IPS-NIHi11 (cell line): ENCODE measurements at regions not wholly inside any gene's neighbourhood (a gene's known extent, or its start where the extent isn't known, plus 50 kb on each side); places are given as distances from the start of the nearest gene placed in this dataset.
"Not testable (repeated sequence)": the region's sequence is repeated elsewhere in the genome, so short reads cannot be mapped to it uniquely, and the experiment has no call there.

Source experiments
- DNase-seq: peaks from one replicate; pipeline ENCODE4 v3.0.0; 2012; ENCODE audit warnings: mixed read lengths, low spot score

- no peak for DNase-seq
Observed at GRCh38 chr2:228590681-228591080, 409.2 kb upstream of the SPHKAP start.

GRCh38 chr2:228589115-228589514 lies 407.6 kb upstream of the SPHKAP start:
- no peak for DNase-seq

DNA sequence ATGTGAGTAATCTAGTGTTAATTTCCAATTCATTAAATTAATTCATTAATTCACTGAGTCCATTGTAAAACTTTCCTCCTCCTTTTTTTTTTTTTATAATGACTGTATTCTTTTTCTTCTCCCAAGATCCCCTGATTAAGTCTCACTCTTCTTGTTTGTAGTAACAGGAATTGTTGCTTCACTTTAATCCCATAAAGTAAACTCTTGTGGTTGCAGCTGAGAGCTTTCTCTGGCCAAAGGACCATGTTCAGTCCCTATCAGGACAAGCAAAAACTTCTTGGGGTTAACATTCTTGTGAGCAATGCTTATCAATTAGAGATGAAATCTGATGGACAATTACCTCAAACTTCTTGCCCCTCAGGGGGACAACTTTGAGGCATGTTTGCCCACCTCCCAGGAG lies 400.2 kb upstream of the SPHKAP start:
- no peak for DNase-seq

GRCh38 chr2:228575897-228576296 lies 394.4 kb upstream of the SPHKAP start:
- DNase-seq = no peak

GRCh38 chr2:228568275-228568674 lies 386.8 kb upstream of the SPHKAP start:
- not testable (repeated sequence) for DNase-seq

DNA sequence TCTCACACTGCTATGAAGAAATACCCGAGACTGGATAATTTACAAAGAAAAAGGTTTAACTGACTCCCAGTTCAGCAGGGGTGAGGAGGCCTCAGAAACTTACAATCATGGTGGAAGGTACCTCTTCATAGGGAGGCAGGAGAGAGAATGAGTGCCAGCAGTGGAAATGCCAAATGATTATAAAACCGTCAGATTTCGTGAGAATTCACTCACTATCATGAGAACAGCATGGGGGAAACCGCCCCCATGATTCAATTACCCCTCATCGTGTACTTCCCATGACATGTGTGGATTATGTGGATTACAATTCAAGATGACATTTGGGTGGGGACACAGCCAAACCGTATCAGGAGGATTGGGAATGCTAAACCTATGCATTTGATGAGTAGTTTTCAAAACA lies 380.3 kb upstream of the SPHKAP start:
- DNase-seq = no peak

- no peak for DNase-seq
Observed at GRCh38 chr2:228559774-228560415, 378.4 kb upstream of the SPHKAP start.

- DNase-seq = no peak
Observed at GRCh38 chr2:228556717-228557116, 375.2 kb upstream of the SPHKAP start.

GRCh38 chr2:228549441-228550007 lies 368.0 kb upstream of the SPHKAP start:
- DNase-seq = no peak

- no peak for DNase-seq
Observed at GRCh38 chr2:228548230-228548629, 366.7 kb upstream of the SPHKAP start.

DNA sequence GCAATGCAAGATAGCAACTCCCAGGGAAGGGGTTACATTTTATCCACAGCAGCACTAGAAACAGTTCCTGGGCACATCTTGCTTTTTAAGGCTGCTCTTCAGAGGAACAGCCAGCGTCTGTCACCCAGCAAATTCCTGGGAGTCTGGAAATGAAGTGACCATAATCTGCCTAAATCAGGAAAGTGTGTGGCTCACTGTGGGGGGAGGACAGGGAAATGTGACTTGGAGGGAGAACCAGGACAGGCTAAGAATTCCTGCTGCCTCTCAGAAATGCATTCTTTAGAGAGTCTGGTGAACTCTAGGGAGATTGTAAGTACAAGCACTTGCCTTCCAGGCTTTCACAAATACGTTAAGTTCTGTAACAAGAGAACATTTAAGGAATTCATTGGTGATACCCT lies 364.3 kb upstream of the SPHKAP start:
- DNase-seq = no peak

DNA sequence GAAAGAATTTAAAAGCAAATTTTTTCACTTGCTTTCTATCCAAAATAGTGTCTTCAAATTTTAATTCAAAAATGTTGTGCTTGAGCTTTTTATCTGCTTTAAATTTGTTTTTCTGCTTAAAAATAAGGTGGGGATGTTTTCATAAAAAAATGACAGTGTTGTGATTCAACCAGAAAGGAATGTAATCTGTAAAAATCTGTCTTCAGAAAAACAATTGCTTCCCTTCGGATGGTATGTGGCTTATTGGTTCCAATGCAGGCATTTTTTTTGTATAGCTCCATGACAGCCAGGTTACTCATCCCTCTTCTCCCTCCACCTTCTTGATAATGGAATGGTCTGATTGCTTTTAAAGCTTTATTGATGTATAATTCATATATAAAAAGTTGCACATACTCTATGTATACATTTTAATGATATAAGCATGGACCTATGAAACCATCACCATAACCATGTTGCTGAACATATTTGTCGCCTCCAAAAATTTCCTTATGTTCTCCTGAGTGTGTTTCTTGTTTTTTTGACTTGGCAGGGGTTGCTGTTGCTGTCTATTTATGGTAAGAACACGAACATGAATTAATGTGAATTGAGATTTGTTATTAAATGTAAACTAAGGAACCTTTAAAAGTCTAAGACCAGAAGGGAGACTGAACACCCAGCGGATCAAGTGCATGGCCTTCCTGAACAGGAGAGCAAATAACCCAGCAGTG lies 363.7 kb upstream of the SPHKAP start:
- DNase-seq = no peak

- DNase-seq = no peak
Observed at GRCh38 chr2:228543117-228543516, 361.6 kb upstream of the SPHKAP start.

DNA sequence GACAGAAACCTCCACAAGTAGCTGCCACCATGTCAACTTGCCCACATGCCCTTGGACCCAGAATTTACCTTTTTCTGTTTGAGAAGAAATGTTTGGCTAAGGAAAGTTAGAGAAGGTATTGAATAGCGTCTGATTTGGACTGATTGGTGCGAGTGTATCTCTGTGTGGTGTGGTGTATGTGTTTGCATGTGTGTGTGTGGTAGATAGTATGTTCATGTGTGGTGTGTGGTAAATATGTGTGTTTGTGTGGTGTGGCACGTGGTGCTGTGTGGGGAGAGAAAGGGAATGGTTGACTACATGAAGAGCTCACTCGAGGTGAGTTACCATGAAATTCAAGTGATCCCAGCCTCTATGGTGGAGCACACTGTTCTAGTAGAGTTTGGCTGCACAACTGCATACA lies 360.8 kb upstream of the SPHKAP start:
- DNase-seq = no peak

DNA sequence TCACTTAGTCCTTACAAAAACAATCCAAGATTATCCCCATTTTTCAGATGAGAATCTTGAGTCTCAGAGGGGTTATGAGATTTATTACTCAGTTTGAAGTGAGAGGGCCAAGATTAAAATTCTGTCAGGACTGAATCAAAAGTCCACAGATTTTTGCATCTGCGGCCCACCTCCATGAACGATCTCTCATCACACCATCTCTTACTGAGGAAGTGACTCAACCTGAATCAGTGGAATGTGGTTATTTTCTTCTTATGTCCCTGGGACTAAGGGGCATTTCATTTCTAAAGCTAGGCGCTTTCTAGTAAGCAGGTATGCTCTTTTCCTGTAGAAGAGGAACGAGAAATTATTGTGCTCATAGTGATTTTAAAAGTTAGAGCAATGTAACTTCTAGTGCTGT lies 360.3 kb upstream of the SPHKAP start:
- no peak for DNase-seq

GRCh38 chr2:228540976-228541375 lies 359.5 kb upstream of the SPHKAP start:
- no peak for DNase-seq

GRCh38 chr2:228535396-228535795 lies 353.9 kb upstream of the SPHKAP start:
- DNase-seq = no peak

- no peak for DNase-seq
Observed at GRCh38 chr2:228533156-228533555, 351.7 kb upstream of the SPHKAP start.

DNA sequence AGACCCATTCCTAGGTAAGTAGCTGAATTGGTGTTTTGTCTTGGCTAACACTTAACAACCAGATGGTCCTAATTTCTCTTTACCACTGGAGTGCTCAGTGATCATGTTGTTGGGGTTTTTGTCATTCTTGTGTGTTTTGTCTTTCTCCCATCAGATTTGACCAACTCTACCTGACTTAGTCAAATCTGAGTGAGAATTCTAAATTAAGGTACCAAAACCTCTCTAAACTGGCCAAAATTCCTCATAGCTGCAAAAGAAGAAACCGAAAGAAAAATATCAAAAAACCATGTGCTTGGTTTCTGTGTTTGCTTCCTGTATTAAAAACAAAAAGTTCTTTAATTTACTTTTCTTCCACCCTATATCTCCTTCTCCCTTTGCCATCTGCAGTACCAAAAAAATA lies 350.7 kb upstream of the SPHKAP start:
- no peak for DNase-seq

DNA sequence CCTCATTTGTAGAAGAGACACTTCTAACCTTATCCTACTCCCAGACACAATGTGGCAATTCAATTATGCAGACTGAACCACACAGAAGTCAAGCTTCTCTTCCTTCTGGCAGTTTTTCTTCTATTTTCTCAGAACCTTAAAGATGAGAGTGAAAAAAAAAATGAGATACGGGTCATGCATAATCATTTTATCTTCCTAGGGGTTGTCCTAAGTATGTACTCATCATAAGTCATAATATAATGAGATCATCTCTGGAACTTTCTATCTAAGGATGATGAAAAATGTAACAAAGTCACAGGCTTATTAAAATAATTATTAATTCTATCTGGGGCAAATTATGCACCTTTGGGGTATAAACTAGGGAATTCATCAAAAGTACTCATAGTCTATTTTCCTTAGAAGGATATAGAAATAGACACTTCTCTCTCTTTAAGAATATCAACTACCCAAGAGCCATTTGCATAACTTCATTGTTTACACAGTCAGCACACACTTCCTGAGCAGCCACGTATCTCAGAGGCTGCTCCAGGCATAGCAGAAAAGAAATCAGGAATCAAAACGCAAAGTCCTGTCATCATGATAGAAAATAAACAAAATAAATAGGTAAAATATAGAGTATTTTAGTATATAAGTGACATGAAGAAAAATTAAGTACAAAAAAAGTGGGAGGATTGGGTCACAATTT lies 345.9 kb upstream of the SPHKAP start:
- no peak for DNase-seq

- DNase-seq = no peak
Observed at GRCh38 chr2:228526687-228527086, 345.2 kb upstream of the SPHKAP start.

DNA sequence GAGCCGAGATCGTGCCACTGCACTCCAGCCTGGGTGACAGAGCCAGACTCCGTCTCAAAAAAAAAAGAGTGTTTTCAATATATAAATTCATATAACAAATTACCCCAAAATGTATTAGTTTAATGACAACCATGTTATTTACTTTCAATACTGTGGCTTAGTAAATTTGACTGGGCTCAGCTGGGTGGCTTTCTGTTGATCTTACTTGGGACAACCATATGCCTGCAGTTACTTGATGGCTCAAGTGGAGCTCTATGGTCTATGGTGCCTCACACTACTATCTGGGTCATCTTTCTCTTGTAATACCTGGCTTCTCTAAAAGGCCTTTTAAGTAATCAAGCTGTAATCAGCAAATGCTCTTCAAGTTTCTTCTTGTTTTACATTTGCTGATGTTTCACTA lies 341.5 kb upstream of the SPHKAP start:
- no peak for DNase-seq

DNA sequence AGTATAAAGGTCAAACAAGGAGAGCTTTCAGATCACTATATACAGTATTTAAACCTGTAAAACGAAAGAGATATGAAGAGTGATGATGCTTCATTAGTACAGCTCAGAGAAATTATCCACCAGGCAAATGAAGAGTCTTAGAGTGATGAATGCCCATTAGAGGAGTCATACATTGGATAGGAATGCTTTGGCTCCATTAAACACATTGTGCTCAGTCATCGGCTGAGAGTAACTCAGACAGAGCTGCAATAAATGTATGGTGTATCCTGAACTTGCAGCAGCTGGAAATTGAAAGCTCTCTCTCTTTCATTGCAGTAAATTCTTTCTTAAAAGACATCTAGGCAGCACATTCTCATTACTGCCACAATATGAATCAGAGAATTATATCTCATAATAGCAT lies 340.8 kb upstream of the SPHKAP start:
- DNase-seq = no peak
